ENCODE measurements at regions not wholly inside any gene's neighbourhood (a gene's known extent, or its start where the extent isn't known, plus 50 kb on each side); places are given as distances from the start of the nearest gene placed in this dataset.

DNA sequence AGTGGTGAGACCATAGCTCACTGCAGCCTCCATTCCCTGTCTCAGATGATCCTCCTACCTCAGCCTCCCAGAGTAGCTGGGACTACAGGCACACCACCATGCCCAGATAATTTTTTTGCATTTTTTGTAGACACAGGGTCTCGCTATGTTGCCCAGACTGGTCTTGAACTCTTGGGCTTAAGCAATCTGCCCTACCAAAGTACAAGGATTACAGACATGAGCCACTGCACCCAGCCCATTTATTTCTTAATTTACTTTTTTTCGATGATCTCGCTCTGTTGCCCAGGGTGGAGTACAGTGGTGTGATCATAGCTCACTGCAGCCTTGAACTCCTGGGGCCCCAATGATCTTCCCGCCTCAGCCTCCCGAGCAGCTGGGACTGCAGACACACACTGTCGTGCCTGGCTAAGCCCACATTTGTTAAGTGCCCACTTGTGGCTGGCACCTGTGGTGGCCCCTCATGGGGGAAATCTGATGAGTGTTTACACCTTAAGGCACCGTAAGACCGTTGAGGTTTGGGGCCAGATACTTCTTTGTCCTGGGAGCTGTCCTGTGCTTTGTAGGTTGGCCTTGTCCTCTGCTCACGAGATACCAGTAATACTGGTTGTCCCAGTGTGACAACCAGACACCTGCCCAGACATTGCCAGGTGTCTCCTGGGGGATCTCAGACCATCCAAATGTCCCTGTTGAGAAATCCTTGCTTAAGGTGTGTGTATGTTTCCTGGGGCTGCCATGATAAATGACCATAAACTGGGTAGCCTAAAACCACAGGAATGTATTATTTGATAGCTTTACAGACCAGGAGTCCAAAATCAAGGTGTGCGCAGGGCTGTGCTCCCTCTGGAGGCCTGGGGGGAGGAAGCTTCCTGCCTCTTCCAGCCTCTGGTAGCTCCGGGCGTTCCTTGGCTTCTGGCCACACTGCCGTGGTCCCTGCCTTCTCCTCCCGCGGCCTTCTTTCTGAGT is 141.4 kb upstream of the GSE1 start:
- Histone ChIP-seq H3K9me3 (ENCODE audit: insufficient read depth, low read depth, low read length) (no peaks in the 10 kb centered on the region), H3K4me1 (ENCODE audit: insufficient read depth, low read length) (no peaks in the 10 kb centered on the region), H3K36me3 (ENCODE audit: insufficient read depth, low read length) (no peaks in the 10 kb centered on the region), H2AFZ (ENCODE audit: low read depth, low read length) (no peak overlapping the region), H3K79me2 (ENCODE audit: insufficient read depth, low read length) (no peaks in the 10 kb centered on the region), H3K4me3 (ENCODE audit: insufficient read depth, low read depth, low read length) (no peak overlapping the region), H3K27me3 (ENCODE audit: insufficient read depth, low read length) (peaks cover 7% of the 10 kb centered on the region), H3K9ac (ENCODE audit: low read length) (no peak overlapping the region), H4K20me1 (ENCODE audit: insufficient read depth, low read length) (peaks cover 59% of the 10 kb centered on the region), H3K27ac (ENCODE audit: low read depth, low read length) (no peak overlapping the region), H3K4me2 (ENCODE audit: low read length) (no peak overlapping the region)
- Mint-ChIP-seq H3K9me3 (ENCODE audit: unreplicated experiment) (no peaks in the 10 kb centered on the region), H3K27ac (ENCODE audit: unreplicated experiment) (no peak overlapping the region), H3K27me3 (ENCODE audit: low read depth, unreplicated experiment) (peaks cover 49% of the 10 kb centered on the region), H3K36me3 (ENCODE audit: low read depth, unreplicated experiment) (no peaks in the 10 kb centered on the region), H3K4me1 (ENCODE audit: low read depth, unreplicated experiment) (peaks cover 8% of the 10 kb centered on the region), H3K4me3 (ENCODE audit: unreplicated experiment) (no peak overlapping the region)
- FAIRE-seq (no peak), DNase-seq (ENCODE audit: low read depth) (no peak)
- no peak for TF ChIP-seq EZH2 (IDR thresholded peaks at IDR 0.05; ENCODE audit: insufficient read depth, low read length)
- TF ChIP-seq, protein P1, sequence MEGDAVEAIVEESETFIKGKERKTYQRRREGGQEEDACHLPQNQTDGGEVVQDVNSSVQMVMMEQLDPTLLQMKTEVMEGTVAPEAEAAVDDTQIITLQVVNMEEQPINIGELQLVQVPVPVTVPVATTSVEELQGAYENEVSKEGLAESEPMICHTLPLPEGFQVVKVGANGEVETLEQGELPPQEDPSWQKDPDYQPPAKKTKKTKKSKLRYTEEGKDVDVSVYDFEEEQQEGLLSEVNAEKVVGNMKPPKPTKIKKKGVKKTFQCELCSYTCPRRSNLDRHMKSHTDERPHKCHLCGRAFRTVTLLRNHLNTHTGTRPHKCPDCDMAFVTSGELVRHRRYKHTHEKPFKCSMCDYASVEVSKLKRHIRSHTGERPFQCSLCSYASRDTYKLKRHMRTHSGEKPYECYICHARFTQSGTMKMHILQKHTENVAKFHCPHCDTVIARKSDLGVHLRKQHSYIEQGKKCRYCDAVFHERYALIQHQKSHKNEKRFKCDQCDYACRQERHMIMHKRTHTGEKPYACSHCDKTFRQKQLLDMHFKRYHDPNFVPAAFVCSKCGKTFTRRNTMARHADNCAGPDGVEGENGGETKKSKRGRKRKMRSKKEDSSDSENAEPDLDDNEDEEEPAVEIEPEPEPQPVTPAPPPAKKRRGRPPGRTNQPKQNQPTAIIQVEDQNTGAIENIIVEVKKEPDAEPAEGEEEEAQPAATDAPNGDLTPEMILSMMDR (IDR thresholded peaks at IDR 0.05; ENCODE audit: insufficient read depth, low read depth, low read length), result no peak

GRCh38 chr16:85472514-85472913 is 140.6 kb upstream of the GSE1 start:
- Histone ChIP-seq H3K9me3 (ENCODE audit: insufficient read depth, low read depth, low read length) (no peaks in the 10 kb centered on the region), H3K27me3 (ENCODE audit: insufficient read depth, low read length) (peaks cover 7% of the 10 kb centered on the region), H2AFZ (ENCODE audit: low read depth, low read length) (no peak overlapping the region), H4K20me1 (ENCODE audit: insufficient read depth, low read length) (peaks cover 52% of the 10 kb centered on the region), H3K4me1 (ENCODE audit: insufficient read depth, low read length) (no peaks in the 10 kb centered on the region), H3K27ac (ENCODE audit: low read depth, low read length) (no peak overlapping the region), H3K36me3 (ENCODE audit: insufficient read depth, low read length) (no peaks in the 10 kb centered on the region), H3K4me2 (ENCODE audit: low read length) (no peak overlapping the region), H3K9ac (ENCODE audit: low read length) (no peak overlapping the region), H3K4me3 (ENCODE audit: insufficient read depth, low read depth, low read length) (no peak overlapping the region), H3K79me2 (ENCODE audit: insufficient read depth, low read length) (no peaks in the 10 kb centered on the region)
- Mint-ChIP-seq H3K36me3 (ENCODE audit: low read depth, unreplicated experiment) (no peaks in the 10 kb centered on the region), H3K27me3 (ENCODE audit: low read depth, unreplicated experiment) (peaks cover 44% of the 10 kb centered on the region), H3K9me3 (ENCODE audit: unreplicated experiment) (no peaks in the 10 kb centered on the region), H3K27ac (ENCODE audit: unreplicated experiment) (no peak overlapping the region), H3K4me3 (ENCODE audit: unreplicated experiment) (no peak overlapping the region), H3K4me1 (ENCODE audit: low read depth, unreplicated experiment) (peaks cover 8% of the 10 kb centered on the region)
- DNase-seq (ENCODE audit: low read depth), result no peak
- TF ChIP-seq EZH2 (IDR thresholded peaks at IDR 0.05; ENCODE audit: insufficient read depth, low read length), result no peak
- TF ChIP-seq, protein P1 (IDR thresholded peaks at IDR 0.05; ENCODE audit: insufficient read depth, low read depth, low read length), result no peak
- FAIRE-seq, result no peak

DNA sequence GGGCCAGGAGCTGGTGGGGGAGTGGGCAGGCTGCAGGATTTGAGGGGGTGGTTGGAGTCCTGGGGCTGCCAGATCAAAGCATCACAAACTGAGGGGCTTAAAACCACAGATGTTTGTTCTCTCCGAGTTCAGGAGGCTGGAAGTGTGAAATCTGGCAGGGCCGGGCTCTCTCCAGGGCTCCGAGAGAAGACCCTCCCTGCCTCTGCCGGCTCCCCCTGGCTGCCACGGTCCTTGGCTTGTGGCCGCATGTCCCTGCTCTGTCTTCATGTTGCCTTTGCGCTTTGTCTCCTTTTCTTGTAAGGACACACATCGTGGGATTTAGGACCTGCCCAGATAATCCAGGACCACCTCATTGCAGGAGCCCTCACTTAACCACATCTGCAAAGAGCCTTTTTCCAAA is 139.8 kb upstream of the GSE1 start:
- H3K36me3 ChIP-seq (ENCODE audit: insufficient read depth, low read length), result no peaks in the 10 kb centered on the region
- Mint-ChIP-seq H3K27ac (ENCODE audit: unreplicated experiment) (no peak overlapping the region), H3K27me3 (ENCODE audit: low read depth, unreplicated experiment) (peaks cover 41% of the 10 kb centered on the region), H3K36me3 (ENCODE audit: low read depth, unreplicated experiment) (no peaks in the 10 kb centered on the region), H3K4me3 (ENCODE audit: unreplicated experiment) (no peak overlapping the region), H3K4me1 (ENCODE audit: low read depth, unreplicated experiment) (peaks cover 8% of the 10 kb centered on the region), H3K9me3 (ENCODE audit: unreplicated experiment) (no peaks in the 10 kb centered on the region)
- FAIRE-seq (no peak), DNase-seq (ENCODE audit: low read depth) (no peak)
- H3K9ac ChIP-seq (ENCODE audit: low read length), result no peak overlapping the region
- no peak overlapping the region for H3K4me3 ChIP-seq (ENCODE audit: insufficient read depth, low read depth, low read length)
- no peaks in the 10 kb centered on the region for H3K79me2 ChIP-seq (ENCODE audit: insufficient read depth, low read length)
- H3K27me3 ChIP-seq (ENCODE audit: insufficient read depth, low read length), result peaks cover 7% of the 10 kb centered on the region
- no peak overlapping the region for H3K4me2 ChIP-seq (ENCODE audit: low read length)
- H3K9me3 ChIP-seq (ENCODE audit: insufficient read depth, low read depth, low read length), result no peaks in the 10 kb centered on the region
- TF ChIP-seq EZH2 (IDR thresholded peaks at IDR 0.05; ENCODE audit: insufficient read depth, low read length), result no peak
- TF ChIP-seq, protein P1 (IDR thresholded peaks at IDR 0.05; ENCODE audit: insufficient read depth, low read depth, low read length), result no peak
- peaks cover 46% of the 10 kb centered on the region for H4K20me1 ChIP-seq (ENCODE audit: insufficient read depth, low read length)
- no peak overlapping the region for H2AFZ ChIP-seq (ENCODE audit: low read depth, low read length)
- no peak overlapping the region for H3K27ac ChIP-seq (ENCODE audit: low read depth, low read length)
- H3K4me1 ChIP-seq (ENCODE audit: insufficient read depth, low read length), result no peaks in the 10 kb centered on the region
